ENCODE measurements at regions not wholly inside any gene's neighbourhood (a gene's known extent, or its start where the extent isn't known, plus 50 kb on each side); places are given as distances from the start of the nearest gene placed in this dataset.

DNA sequence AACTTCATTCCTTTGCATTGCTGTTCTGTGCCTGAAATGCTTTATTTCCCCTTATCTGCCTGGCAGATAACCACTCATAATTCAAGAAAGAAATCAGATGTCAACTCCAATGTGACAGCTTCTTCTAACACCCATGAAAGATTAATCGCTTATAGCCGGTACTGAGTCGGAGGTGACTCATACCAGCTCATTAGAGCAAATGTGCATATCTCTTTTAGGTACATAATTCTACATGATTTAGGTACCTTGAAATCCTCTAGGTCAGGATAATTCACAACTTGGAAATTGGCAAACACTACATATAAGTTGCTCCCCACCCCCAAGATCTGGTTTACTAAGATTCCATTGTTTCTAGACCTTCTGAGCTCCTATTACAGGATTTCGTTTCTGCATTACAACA is 554.4 kb upstream of the SORCS1 start:
- DNase-seq (ENCODE audit: low read depth): no peak
- TF ChIP-seq CTCF (conservative IDR thresholded peaks at IDR 0.05; ENCODE audit: control insufficient read depth, insufficient read depth, low read depth, low read length): no peak

DNA sequence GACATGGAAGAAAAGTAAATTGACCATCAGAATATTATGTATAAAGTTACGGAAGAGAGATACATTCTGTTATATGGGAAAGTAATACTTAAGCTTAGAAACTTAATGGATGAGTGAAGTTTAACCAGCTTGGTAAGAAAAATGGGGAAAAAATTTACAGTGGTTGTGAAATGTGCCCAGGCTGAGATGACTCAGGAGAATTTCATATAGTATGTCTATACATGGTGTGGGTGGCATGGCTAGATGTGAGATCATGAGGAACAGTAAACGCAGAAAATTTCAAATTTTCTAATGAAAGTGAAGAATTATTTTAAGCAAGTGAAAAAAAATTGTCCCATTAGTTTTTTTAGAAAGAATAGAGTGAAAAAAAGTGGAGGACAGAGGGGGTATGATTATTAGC is 552.5 kb upstream of the SORCS1 start:
- DNase-seq (ENCODE audit: low read depth): no peak
- TF ChIP-seq CTCF (conservative IDR thresholded peaks at IDR 0.05; ENCODE audit: control insufficient read depth, insufficient read depth, low read depth, low read length): no peak
- H3K4me3 ChIP-seq (ENCODE audit: control insufficient read depth, low read depth, low read length): no peak overlapping the region

More for the DNA sequence above, 554.4 kb upstream of the SORCS1 start:
- no peak overlapping the region for H3K4me3 ChIP-seq (ENCODE audit: control insufficient read depth, low read depth, low read length)

DNA sequence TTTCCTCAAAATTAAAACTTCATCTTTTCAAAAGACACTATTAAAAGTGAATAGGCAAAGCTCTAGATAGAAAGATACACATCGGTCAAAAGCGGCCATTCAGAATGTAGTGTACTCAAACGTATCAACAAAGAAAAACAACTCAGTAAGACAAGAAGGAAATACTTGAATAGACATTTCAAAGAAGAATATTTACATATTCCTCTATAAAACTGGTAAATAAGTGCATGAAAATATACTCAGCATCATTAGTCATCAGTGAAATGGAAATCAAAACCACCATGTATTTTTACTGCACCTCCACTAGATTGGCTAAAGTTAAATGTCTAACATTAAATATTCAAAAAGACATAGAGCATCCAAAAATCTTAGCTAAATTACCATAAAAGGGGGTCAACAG is 551.1 kb upstream of the SORCS1 start:
- H3K4me3 ChIP-seq (ENCODE audit: control insufficient read depth, low read depth, low read length): no peak overlapping the region
- DNase-seq (ENCODE audit: low read depth): no peak
- TF ChIP-seq CTCF (conservative IDR thresholded peaks at IDR 0.05; ENCODE audit: control insufficient read depth, insufficient read depth, low read depth, low read length): no peak

DNA sequence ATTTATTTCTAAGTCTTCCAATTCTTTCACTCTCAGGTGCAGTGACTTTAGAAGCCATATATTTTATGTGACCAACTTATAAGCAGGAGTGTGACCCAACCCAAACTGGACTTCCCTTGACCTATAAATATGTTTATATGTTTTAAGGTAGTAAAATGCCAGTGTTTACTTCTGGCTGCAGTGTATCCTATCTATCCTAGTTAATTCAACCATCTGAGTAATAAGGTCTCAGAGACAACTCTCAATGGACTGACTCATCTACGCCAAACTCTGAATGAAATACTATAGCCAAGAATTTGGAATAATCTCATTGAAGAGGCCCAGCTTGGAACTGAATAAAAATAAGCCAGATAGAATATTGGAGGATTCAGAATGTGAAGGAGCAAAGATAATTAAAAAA is 544.5 kb upstream of the SORCS1 start:
- H3K4me3 ChIP-seq (ENCODE audit: control insufficient read depth, low read depth, low read length): no peak overlapping the region
- DNase-seq (ENCODE audit: low read depth): peak; percentile 3
- no peak for TF ChIP-seq CTCF (conservative IDR thresholded peaks at IDR 0.05; ENCODE audit: control insufficient read depth, insufficient read depth, low read depth, low read length)

GRCh38 chr10:107706096-107706725 is 541.7 kb upstream of the SORCS1 start:
- H3K4me3 ChIP-seq (ENCODE audit: control insufficient read depth, low read depth, low read length): no peak overlapping the region
- no peak for DNase-seq (ENCODE audit: low read depth)
- no peak for TF ChIP-seq CTCF (conservative IDR thresholded peaks at IDR 0.05; ENCODE audit: control insufficient read depth, insufficient read depth, low read depth, low read length)

DNA sequence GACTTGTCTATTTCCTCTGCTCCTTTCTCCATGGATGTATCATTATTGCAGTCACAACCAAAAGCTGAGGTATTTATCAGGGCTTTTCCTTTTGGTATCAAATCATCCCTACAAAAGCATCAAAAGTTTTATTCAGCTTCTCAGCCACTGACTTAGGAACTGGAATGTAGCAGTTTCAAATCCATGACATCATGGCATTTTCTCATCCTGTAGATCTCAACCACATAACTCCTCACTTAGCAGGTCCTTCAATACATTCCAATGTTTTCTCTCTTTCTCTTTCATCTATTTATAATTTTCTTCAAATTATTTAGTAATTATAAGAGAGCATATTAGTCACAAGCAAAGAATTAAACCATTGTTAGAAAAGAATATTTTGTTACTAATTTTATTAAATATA is 537.4 kb upstream of the SORCS1 start:
- no peak for TF ChIP-seq CTCF (conservative IDR thresholded peaks at IDR 0.05; ENCODE audit: control insufficient read depth, insufficient read depth, low read depth, low read length)
- no peak overlapping the region for H3K4me3 ChIP-seq (ENCODE audit: control insufficient read depth, low read depth, low read length)
- no peak for DNase-seq (ENCODE audit: low read depth)

GRCh38 chr10:107692072-107692471 is 527.6 kb upstream of the SORCS1 start:
- no peak overlapping the region for H3K4me3 ChIP-seq (ENCODE audit: control insufficient read depth, low read depth, low read length)
- no peak for TF ChIP-seq CTCF (conservative IDR thresholded peaks at IDR 0.05; ENCODE audit: control insufficient read depth, insufficient read depth, low read depth, low read length)
- no peak for DNase-seq (ENCODE audit: low read depth)

All from fibroblast of mammary gland (primary cell).